ENCODE measurements at regions not wholly inside any gene's neighbourhood (a gene's known extent, or its start where the extent isn't known, plus 50 kb on each side); places are given as distances from the start of the nearest gene placed in this dataset.

DNA sequence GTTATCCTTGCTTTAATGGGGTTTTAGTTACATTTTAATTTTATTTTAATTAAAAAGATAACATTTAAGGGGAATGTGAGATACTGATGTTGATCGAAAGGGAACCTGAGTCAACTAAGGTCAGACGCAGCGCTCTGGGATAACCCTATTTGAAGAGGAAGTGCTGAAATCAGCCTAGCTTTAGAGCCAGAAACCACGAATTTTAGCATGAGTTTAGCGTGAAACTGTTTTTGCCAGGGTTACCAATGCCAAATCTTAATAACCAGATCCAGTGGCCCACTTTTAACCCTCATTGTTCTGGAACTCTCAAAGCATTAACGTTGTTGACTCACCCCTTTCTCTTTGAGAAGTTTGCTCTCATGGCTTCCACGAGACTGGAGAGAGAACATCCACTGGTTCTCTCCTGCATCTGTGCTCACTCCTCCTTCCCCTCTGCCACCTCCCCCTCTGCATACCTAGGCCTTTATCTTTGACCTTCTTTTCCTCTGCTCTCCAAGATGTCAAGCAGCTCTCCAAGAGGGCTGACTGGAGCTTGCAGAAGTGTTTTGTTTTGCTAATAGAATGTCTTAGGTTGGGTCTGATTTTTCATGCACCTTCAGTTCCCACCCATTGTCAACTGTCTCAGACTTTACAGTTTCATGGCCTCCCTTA lies 198.3 kb upstream of the CELF2 start:
- Histone ChIP-seq H3K23ac (ENCODE audit: low read length) (no peak overlapping the region), H3K4me3 (ENCODE audit: low read depth, low read length) (no peak overlapping the region), H2AK5ac (ENCODE audit: low read length) (no peak overlapping the region), H3K79me1 (ENCODE audit: low read length) (no peaks in the 10 kb centered on the region), H3K4me2 (ENCODE audit: low read length) (no peak overlapping the region), H2AFZ (ENCODE audit: insufficient read depth, low read length, poor library complexity) (no peak overlapping the region), H3K9me3 (ENCODE audit: insufficient read depth, low read depth, low read length) (no peaks in the 10 kb centered on the region), H3K79me2 (ENCODE audit: control insufficient read depth, insufficient read depth, low read length, poor library complexity) (no peaks in the 10 kb centered on the region), H4K8ac (ENCODE audit: low read depth, low read length) (no peak overlapping the region), H3K18ac (ENCODE audit: low read length) (no peak overlapping the region), H4K12ac (ENCODE audit: low read depth, low read length) (no peak overlapping the region), H3K27me3 (ENCODE audit: insufficient read depth, low read length) (no peaks in the 10 kb centered on the region), H3K36me3 (ENCODE audit: control insufficient read depth in 1 of 2, insufficient read depth in 2 of 2, low read length in 2 of 2) (no peaks in the 10 kb centered on the region), H3K27ac (ENCODE audit: low read depth, low read length) (no peak overlapping the region), H4K91ac (ENCODE audit: low read depth, low read length) (no peak overlapping the region), H3K14ac (ENCODE audit: low read length) (no peak overlapping the region), H2BK12ac (ENCODE audit: low read length) (no peak overlapping the region), H2BK5ac (ENCODE audit: low read depth, low read length, poor library complexity) (no peak overlapping the region), H2BK120ac (ENCODE audit: insufficient read depth, low read length, poor library complexity) (no peak overlapping the region), H3K4me1 (ENCODE audit: control insufficient read depth in 1 of 2, insufficient read depth in 2 of 2, low read length in 2 of 2) (peaks cover 2% of the 10 kb centered on the region in 2 experiments), H3K4ac (ENCODE audit: low read depth, low read length) (no peak overlapping the region), H3K9ac (ENCODE audit: low read length) (no peak overlapping the region)
- no CpG with 5 or more reads among the region's 7 CpGs for WGBS (ENCODE audit: extremely low coverage, insufficient coverage, insufficient read length)
- no peak for DNase-seq

DNA sequence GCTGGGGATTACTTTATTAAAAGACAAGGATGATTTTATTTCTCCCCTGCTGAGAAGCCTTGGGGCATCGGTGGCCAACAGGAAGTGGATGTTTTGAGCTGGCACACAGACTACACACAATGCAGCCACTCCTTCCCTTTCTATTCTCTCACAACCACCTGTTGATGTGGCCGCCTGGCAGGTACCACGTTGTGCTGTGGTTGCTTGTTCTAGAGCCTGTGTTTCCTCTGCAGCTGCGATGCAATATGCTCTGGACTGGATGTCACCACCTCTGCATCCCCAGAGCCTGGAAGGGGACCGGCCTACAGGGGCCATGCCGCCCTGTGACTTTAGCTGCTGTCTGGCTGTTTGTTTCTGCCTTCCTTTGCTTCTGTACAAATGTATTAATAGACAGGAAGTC lies 195.7 kb upstream of the CELF2 start:
- Histone ChIP-seq H3K18ac (ENCODE audit: low read length) (no peak overlapping the region), H3K4me2 (ENCODE audit: low read length) (no peak overlapping the region), H3K4ac (ENCODE audit: low read depth, low read length) (no peak overlapping the region), H3K27me3 (ENCODE audit: insufficient read depth, low read length) (no peaks in the 10 kb centered on the region), H3K4me1 (ENCODE audit: control insufficient read depth in 1 of 2, insufficient read depth in 2 of 2, low read length in 2 of 2) (no peaks in the 10 kb centered on the region), H4K91ac (ENCODE audit: low read depth, low read length) (no peak overlapping the region), H3K36me3 (ENCODE audit: control insufficient read depth in 1 of 2, insufficient read depth in 2 of 2, low read length in 2 of 2) (no peaks in the 10 kb centered on the region), H4K12ac (ENCODE audit: low read depth, low read length) (no peak overlapping the region), H2BK12ac (ENCODE audit: low read length) (no peak overlapping the region), H3K27ac (ENCODE audit: low read depth, low read length) (no peak overlapping the region), H2AFZ (ENCODE audit: insufficient read depth, low read length, poor library complexity) (no peak overlapping the region), H4K8ac (ENCODE audit: low read depth, low read length) (no peak overlapping the region), H3K4me3 (ENCODE audit: low read depth, low read length) (no peak overlapping the region), H3K79me1 (ENCODE audit: low read length) (no peaks in the 10 kb centered on the region), H3K9me3 (ENCODE audit: insufficient read depth, low read depth, low read length) (no peaks in the 10 kb centered on the region), H3K9ac (ENCODE audit: low read length) (no peak overlapping the region), H2BK120ac (ENCODE audit: insufficient read depth, low read length, poor library complexity) (no peak overlapping the region), H3K14ac (ENCODE audit: low read length) (no peak overlapping the region), H3K79me2 (ENCODE audit: control insufficient read depth, insufficient read depth, low read length, poor library complexity) (no peaks in the 10 kb centered on the region), H2AK5ac (ENCODE audit: low read length) (no peak overlapping the region), H2BK5ac (ENCODE audit: low read depth, low read length, poor library complexity) (no peak overlapping the region), H3K23ac (ENCODE audit: low read length) (no peak overlapping the region)
- no peak for DNase-seq
- no CpG with 5 or more reads among the region's 6 CpGs for WGBS (ENCODE audit: extremely low coverage, insufficient coverage, insufficient read length)

- no peak overlapping the region for H2AK5ac ChIP-seq (ENCODE audit: low read length)
- no peak overlapping the region for H3K4me2 ChIP-seq (ENCODE audit: low read length)
- H2BK12ac ChIP-seq (ENCODE audit: low read length), result no peak overlapping the region
- H3K79me1 ChIP-seq (ENCODE audit: low read length), result no peaks in the 10 kb centered on the region
- no peak overlapping the region for H3K23ac ChIP-seq (ENCODE audit: low read length)
- H3K9ac ChIP-seq (ENCODE audit: low read length), result no peak overlapping the region
- no peak overlapping the region for H3K18ac ChIP-seq (ENCODE audit: low read length)
- no peak overlapping the region for H4K12ac ChIP-seq (ENCODE audit: low read depth, low read length)
- H3K4ac ChIP-seq (ENCODE audit: low read depth, low read length), result no peak overlapping the region
- no peaks in the 10 kb centered on the region for H3K27me3 ChIP-seq (ENCODE audit: insufficient read depth, low read length)
- H2BK5ac ChIP-seq (ENCODE audit: low read depth, low read length, poor library complexity), result no peak overlapping the region
- H2AFZ ChIP-seq (ENCODE audit: insufficient read depth, low read length, poor library complexity), result no peak overlapping the region
- H4K91ac ChIP-seq (ENCODE audit: low read depth, low read length), result no peak overlapping the region
- H3K4me3 ChIP-seq (ENCODE audit: low read depth, low read length), result no peak overlapping the region
- H4K8ac ChIP-seq (ENCODE audit: low read depth, low read length), result no peak overlapping the region
- H2BK120ac ChIP-seq (ENCODE audit: insufficient read depth, low read length, poor library complexity), result no peak overlapping the region
- H3K4me1 ChIP-seq (ENCODE audit: control insufficient read depth in 1 of 2, insufficient read depth in 2 of 2, low read length in 2 of 2), result no peaks in the 10 kb centered on the region
- no peaks in the 10 kb centered on the region for H3K79me2 ChIP-seq (ENCODE audit: control insufficient read depth, insufficient read depth, low read length, poor library complexity)
- no peaks in the 10 kb centered on the region for H3K9me3 ChIP-seq (ENCODE audit: insufficient read depth, low read depth, low read length)
- no peaks in the 10 kb centered on the region for H3K36me3 ChIP-seq (ENCODE audit: control insufficient read depth in 1 of 2, insufficient read depth in 2 of 2, low read length in 2 of 2)
- no peak overlapping the region for H3K14ac ChIP-seq (ENCODE audit: low read length)
- H3K27ac ChIP-seq (ENCODE audit: low read depth, low read length), result no peak overlapping the region
- no peak for DNase-seq
- WGBS (ENCODE audit: extremely low coverage, insufficient coverage, insufficient read length), result no CpG with 5 or more reads among the region's 8 CpGs
These were observed 193.0 kb upstream of the CELF2 start for GRCh38 chr10:10824591-10825148.

GRCh38 chr10:10826125-10826524 lies 191.5 kb upstream of the CELF2 start:
- H2BK120ac ChIP-seq (ENCODE audit: insufficient read depth, low read length, poor library complexity), result no peak overlapping the region
- no peak overlapping the region for H3K4me2 ChIP-seq (ENCODE audit: low read length)
- no peak overlapping the region for H3K9ac ChIP-seq (ENCODE audit: low read length)
- H3K18ac ChIP-seq (ENCODE audit: low read length), result no peak overlapping the region
- no peak overlapping the region for H3K23ac ChIP-seq (ENCODE audit: low read length)
- H3K4me1 ChIP-seq (ENCODE audit: control insufficient read depth in 1 of 2, insufficient read depth in 2 of 2, low read length in 2 of 2), result no peaks in the 10 kb centered on the region
- H3K4me3 ChIP-seq (ENCODE audit: low read depth, low read length), result no peak overlapping the region
- H3K4ac ChIP-seq (ENCODE audit: low read depth, low read length), result no peak overlapping the region
- no peak overlapping the region for H2BK12ac ChIP-seq (ENCODE audit: low read length)
- H2AK5ac ChIP-seq (ENCODE audit: low read length), result no peak overlapping the region
- no peak overlapping the region for H4K12ac ChIP-seq (ENCODE audit: low read depth, low read length)
- no peaks in the 10 kb centered on the region for H3K9me3 ChIP-seq (ENCODE audit: insufficient read depth, low read depth, low read length)
- H3K27me3 ChIP-seq (ENCODE audit: insufficient read depth, low read length), result no peaks in the 10 kb centered on the region
- no peaks in the 10 kb centered on the region for H3K79me2 ChIP-seq (ENCODE audit: control insufficient read depth, insufficient read depth, low read length, poor library complexity)
- H2BK5ac ChIP-seq (ENCODE audit: low read depth, low read length, poor library complexity), result no peak overlapping the region
- no peak overlapping the region for H3K27ac ChIP-seq (ENCODE audit: low read depth, low read length)
- no peak overlapping the region for H4K91ac ChIP-seq (ENCODE audit: low read depth, low read length)
- H3K36me3 ChIP-seq (ENCODE audit: control insufficient read depth in 1 of 2, insufficient read depth in 2 of 2, low read length in 2 of 2), result no peaks in the 10 kb centered on the region
- H3K14ac ChIP-seq (ENCODE audit: low read length), result no peak overlapping the region
- no peak for DNase-seq
- H4K8ac ChIP-seq (ENCODE audit: low read depth, low read length), result no peak overlapping the region
- no peaks in the 10 kb centered on the region for H3K79me1 ChIP-seq (ENCODE audit: low read length)
- H2AFZ ChIP-seq (ENCODE audit: insufficient read depth, low read length, poor library complexity), result no peak overlapping the region
- no CpG with 5 or more reads among the region's 1 CpG for WGBS (ENCODE audit: extremely low coverage, insufficient coverage, insufficient read length)
